ENCODE measurements at regions not wholly inside any gene's neighbourhood (a gene's known extent, or its start where the extent isn't known, plus 50 kb on each side); places are given as distances from the start of the nearest gene placed in this dataset.

DNA sequence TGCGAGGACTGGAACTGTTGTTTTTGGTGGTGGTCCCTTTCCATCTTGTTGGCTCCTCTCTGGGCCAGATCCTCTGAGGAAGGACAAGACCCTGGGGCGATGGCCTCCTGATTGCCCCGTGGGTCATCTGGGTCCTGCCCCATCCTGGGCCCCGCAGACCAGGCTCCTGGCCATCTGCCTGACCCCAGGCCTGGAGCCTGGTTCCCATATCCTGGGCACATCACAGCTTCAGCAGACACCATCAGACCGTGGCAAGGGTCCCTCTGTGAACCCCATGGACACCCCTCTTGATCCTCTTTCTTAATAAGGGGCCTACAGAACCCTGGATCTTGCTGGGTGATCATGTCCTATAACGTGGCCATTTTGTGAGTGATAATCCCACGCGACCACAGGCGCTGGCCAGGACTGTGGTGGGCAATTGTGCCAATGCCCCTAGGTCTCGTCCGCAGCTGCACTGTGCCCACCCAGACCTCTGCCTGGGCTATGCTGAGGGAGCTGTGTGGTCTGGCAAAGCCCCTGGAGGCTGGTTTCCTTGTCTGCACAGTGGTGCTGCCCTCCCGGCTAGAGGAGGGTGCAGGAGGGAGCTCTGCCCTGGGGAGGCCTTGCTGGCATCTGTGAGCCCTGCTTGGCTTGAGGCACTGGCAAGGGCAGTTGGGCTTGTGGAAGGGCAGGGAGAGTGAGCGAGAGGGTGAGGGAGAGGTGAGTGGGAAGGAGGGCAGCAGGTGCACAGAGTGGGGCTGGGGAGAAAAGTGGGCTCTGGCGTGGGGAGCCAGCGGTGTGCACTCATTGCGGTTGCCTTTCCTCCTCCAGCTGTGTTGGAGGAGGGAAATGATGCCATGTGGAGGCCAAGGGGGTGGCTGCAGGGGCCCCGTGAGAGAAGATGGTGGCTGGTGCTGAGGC lies 53.1 kb upstream of the PRR23E start:
- DNase-seq: no peak

DNA sequence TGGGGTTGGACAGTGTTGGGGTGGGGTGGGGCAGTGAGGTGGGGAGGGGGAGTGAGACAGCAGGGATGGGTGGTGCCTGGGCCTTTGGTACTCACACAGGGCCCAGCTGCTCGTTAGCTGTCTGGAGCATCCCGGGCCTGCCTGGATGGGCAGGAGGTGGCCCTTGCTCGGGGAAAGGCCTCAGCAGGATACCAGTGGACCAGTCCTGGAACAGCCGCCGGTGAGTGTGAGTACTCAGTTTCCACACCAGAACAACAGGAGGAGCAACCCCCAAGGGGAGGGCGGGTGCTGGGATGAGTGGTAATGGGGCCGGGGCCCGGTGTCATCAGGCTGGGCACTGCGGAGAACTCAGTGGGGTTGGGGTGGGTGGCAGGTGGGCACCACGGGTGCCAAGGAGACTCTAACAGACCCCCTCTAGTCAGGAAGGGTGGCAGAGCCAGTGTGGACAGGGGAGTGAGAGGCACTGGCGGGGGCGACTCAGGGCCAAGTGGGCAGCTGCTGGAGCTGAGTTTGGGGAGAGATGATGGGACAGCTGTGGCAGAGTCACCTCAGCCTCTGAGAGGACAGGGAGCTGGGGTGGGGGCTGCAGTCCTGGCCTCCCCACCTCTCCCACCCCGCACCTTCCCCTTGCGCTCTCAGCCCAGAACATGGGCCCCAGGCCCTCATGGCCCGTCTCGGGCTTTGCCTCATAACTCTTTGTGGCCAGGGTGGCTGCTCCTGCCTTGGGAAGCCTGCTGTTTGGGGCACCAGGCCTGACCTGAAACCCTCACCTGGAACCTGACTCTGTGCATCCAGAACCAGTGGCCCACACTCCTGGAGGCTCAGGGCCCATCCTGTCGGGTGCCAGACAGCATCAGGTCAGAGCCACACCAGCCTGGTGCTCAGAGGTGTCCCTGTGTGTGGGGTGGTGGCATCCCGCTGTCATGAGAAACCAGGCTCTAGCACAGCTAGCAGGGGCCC lies 52.1 kb upstream of the PRR23E start:
- no peak for DNase-seq

DNA sequence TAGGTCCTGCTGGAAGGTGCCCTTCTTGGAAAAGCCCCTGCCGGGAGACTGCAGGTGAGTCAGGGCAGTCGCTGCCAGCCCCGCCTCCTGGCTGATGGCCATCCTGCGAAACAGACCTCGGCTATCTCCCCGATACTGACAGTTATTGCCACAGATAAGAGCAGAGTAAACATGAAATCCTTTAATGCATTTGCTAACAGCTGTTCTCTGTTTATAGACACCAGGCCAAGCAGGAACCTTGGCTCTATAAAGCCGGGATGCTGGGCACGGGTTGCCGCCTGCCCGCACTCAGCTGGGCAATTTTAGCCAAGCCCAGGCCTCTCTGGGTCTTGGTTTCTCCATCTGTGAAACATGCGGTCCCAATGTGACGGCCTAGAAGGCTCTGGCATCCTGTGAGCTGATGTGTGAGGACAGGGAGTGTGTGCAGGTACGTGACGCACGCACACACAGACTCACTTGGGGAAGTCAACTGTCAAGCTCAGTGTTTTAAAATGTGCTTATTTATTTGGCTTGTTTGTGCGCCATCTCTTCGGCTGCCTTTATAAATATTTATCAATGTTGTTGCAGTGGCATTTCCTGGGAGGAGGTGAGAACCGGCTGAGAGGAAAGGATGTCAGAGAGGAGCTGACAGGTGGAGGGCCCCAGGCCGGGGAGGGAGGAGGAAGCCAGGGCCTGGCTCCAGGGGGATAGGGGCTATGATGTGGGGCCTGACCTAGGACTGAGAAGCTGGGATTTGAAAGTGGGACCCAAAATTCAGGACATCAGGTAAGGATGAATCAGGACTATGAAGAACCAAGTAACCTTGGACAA lies 50.8 kb upstream of the PRR23E start:
- peak; percentile 67 for DNase-seq
